ENCODE measurements at regions not wholly inside any gene's neighbourhood (a gene's known extent, or its start where the extent isn't known, plus 50 kb on each side); places are given as distances from the start of the nearest gene placed in this dataset.

GRCh38 chr2:147177071-147177857 is 667.6 kb upstream of the ACVR2A start:
- TF ChIP-seq REST (IDR thresholded peaks at IDR 0.05; ENCODE audit: insufficient read depth in 1 of 2, low read depth in 2 of 2, low read length in 1 of 2) (no peak), POLR2AphosphoS5 (IDR thresholded peaks at IDR 0.05; ENCODE audit: low read depth, low read length) (no peak), TCF7L2 (IDR thresholded peaks at IDR 0.05; ENCODE audit: low read depth, low read length) (no peak), SIN3A (IDR thresholded peaks at IDR 0.05; ENCODE audit: borderline replicate concordance, insufficient read depth, low read depth, low read length) (no peak), CTCF (IDR thresholded peaks at IDR 0.05) (no peak)
- ChIA-PET POLR2A (interaction anchor here (0.7 kb wide), 1 partner anchor 400 kb away, joined by 3 read pairs; no protein-coding TSS in a partner anchor), CTCF (no interaction called here)
- intact Hi-C loops (cut with micrococcal nuclease; ENCODE audit: unreplicated experiment): no loop called here
- DNase-seq (ENCODE audit: low read depth, low spot score) (no peak), ATAC-seq (no peak)
- Histone ChIP-seq H3K9me3 (ENCODE audit: control insufficient read depth, insufficient read depth, low read depth, low read length) (no peaks in the 10 kb centered on the region), H3K27ac (ENCODE audit: low read length) (no peak overlapping the region), H3K4me1 (ENCODE audit: control insufficient read depth, insufficient read depth, low read length) (no peaks in the 10 kb centered on the region), H3K36me3 (ENCODE audit: control insufficient read depth, insufficient read depth, low read length) (no peaks in the 10 kb centered on the region), H3K27me3 (ENCODE audit: control insufficient read depth, insufficient read depth, low read length) (no peaks in the 10 kb centered on the region), H3K4me3 (ENCODE audit: low read depth in 2 of 2, low read length in 2 of 2) (no peak overlapping the region)
- in situ Hi-C loops (cut with HindIII; ENCODE audit: low pct_unique_long_range_greater_than_20kb, low sequenced_read_pairs): no loop called here
- no TSS peak for BruUV-seq (replicated peaks)

GRCh38 chr2:147174824-147175254 is 670.0 kb upstream of the ACVR2A start:
- intact Hi-C loops (cut with micrococcal nuclease; ENCODE audit: unreplicated experiment) (no loop called here), in situ Hi-C loops (cut with HindIII; ENCODE audit: low pct_unique_long_range_greater_than_20kb, low sequenced_read_pairs) (no loop called here)
- CTCF ChIA-PET: no interaction called here
- no peaks in the 10 kb centered on the region for H3K27me3 ChIP-seq (ENCODE audit: control insufficient read depth, insufficient read depth, low read length)
- H3K4me3 ChIP-seq (ENCODE audit: low read depth in 2 of 2, low read length in 2 of 2): no peak overlapping the region
- no peaks in the 10 kb centered on the region for H3K36me3 ChIP-seq (ENCODE audit: control insufficient read depth, insufficient read depth, low read length)
- no peak for ATAC-seq
- no peaks in the 10 kb centered on the region for H3K9me3 ChIP-seq (ENCODE audit: control insufficient read depth, insufficient read depth, low read depth, low read length)
- H3K4me1 ChIP-seq (ENCODE audit: control insufficient read depth, insufficient read depth, low read length): no peaks in the 10 kb centered on the region
- no peak overlapping the region for H3K27ac ChIP-seq (ENCODE audit: low read length)
- no peak for DNase-seq (ENCODE audit: low read depth, low spot score)
- BruUV-seq (replicated peaks): no TSS peak
- POLR2A ChIA-PET: no interaction called here
- TF ChIP-seq REST (IDR thresholded peaks at IDR 0.05; ENCODE audit: insufficient read depth in 1 of 2, low read depth in 2 of 2, low read length in 1 of 2) (no peak), CTCF (IDR thresholded peaks at IDR 0.05) (no peak), SIN3A (IDR thresholded peaks at IDR 0.05; ENCODE audit: borderline replicate concordance, insufficient read depth, low read depth, low read length) (no peak), POLR2AphosphoS5 (IDR thresholded peaks at IDR 0.05; ENCODE audit: low read depth, low read length) (no peak), TCF7L2 (IDR thresholded peaks at IDR 0.05; ENCODE audit: low read depth, low read length) (no peak)
